LNCAP (cell line): ENCODE measurements at regions not wholly inside any gene's neighbourhood (a gene's known extent, or its start where the extent isn't known, plus 50 kb on each side); places are given as distances from the start of the nearest gene placed in this dataset.

Experiments
- CTCF ChIP-seq: fragments of 450-650 bp; IDR thresholded peaks from 2 replicates; pipeline ENCODE4 v1.5.1; 2017; ENCODE audit warnings: mild to moderate bottlenecking

GRCh38 chr4:149889991-149890390 is 74.3 kb upstream of the IQCM start:
- TF ChIP-seq CTCF, result no peak

GRCh38 chr4:149890531-149890930 is 74.9 kb upstream of the IQCM start:
- TF ChIP-seq CTCF, result no peak

- TF ChIP-seq CTCF, result no peak
Measured at GRCh38 chr4:149891426-149891825, 75.8 kb upstream of the IQCM start.

GRCh38 chr4:149896432-149896831 is 80.8 kb upstream of the IQCM start:
- peak; percentile 60 for TF ChIP-seq CTCF

- TF ChIP-seq CTCF, result peak; percentile 54
Measured at GRCh38 chr4:149897783-149898182, 82.1 kb upstream of the IQCM start.

- TF ChIP-seq CTCF, result no peak
Measured at GRCh38 chr4:149901128-149901527, 85.5 kb upstream of the IQCM start.

GRCh38 chr4:149902242-149902641 is 86.6 kb upstream of the IQCM start:
- no peak for TF ChIP-seq CTCF

- no peak for TF ChIP-seq CTCF
Measured at GRCh38 chr4:149910177-149910576, 94.5 kb upstream of the IQCM start.
